Ascending aorta (tissue), 2 donors: ENCODE measurements at regions not wholly inside any gene's neighbourhood (a gene's known extent, or its start where the extent isn't known, plus 50 kb on each side); places are given as distances from the start of the nearest gene placed in this dataset.

ENCODE experiments used
- DNase-seq, 2 donors: peaks; one replicate each; pipeline ENCODE4 v3.0.0-alpha.2; 2019; ENCODE audit warnings: low spot score in 2 of 2
- H3K27ac ChIP-seq, 2 donors: fragments of 200-600 bp; sonication (generic); one replicate each; pipeline ENCODE4 v1.5.1; 2016 to 2017; ENCODE audit warnings: mild to moderate bottlenecking in 1 of 2
- H3K27me3 ChIP-seq: fragments of 200-600 bp; sonication (generic); one replicate; pipeline ENCODE4 v1.5.1; 2017
- H3K36me3 ChIP-seq, 2 donors: fragments of 200-600 bp; sonication (generic); one replicate each; pipeline ENCODE4 v1.5.1; 2016
- H3K4me1 ChIP-seq, 2 donors: fragments of 200-600 bp; sonication (generic); one replicate each; pipeline ENCODE4 v1.5.1; 2016 to 2017; ENCODE audit warnings: mild to moderate bottlenecking in 1 of 2
- H3K4me3 ChIP-seq, 2 donors: fragments of 200-600 bp; sonication (generic); one replicate each; pipeline ENCODE4 v1.5.1; 2016 to 2017; ENCODE audit warnings: mild to moderate bottlenecking in 1 of 2
- H3K9me3 ChIP-seq, 2 donors: fragments of 200-600 bp; sonication (generic); one replicate each; pipeline ENCODE4 v1.5.1; 2016
- CTCF ChIP-seq, 3 experiments: fragments of 200-600 bp in 2 of 3; fragments of 450-650 bp in 1 of 3; sonication (generic) in 2 of 3; IDR thresholded peaks; one replicate each; pipeline ENCODE4 v1.5.1; 2016 to 2019; ENCODE audit warnings: antibody characterized with exemption in 3 of 3, mild to moderate bottlenecking in 1 of 3, moderate library complexity in 1 of 3
- intact Hi-C: fragments of 100-400 bp; cut with DNase I; formaldehyde crosslinking; loops from one replicate; pipeline ENCODE4 v1.15.1; 2023

DNA sequence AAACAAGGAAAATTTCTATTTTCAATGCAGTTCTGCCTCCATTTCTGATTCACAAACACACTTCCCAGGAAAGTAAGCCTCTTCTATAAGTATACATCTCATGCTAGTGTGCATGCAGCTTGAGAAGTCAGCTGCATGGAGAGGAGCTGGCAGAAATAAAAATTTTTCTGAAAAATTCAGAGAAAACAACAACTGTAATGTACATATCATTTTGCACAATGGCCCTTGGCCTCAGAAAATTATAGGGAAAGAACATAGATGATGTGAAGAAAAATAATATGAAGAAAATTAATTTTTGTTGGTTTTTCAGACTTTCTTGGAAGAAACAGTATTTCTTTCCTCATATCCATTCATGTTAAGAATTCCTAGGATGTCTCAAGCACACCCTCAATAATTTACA lies 277.8 kb upstream of the ADRA1B start:
- TF ChIP-seq CTCF (IDR thresholded peaks at IDR 0.05) = no peak
- no peaks in the 10 kb centered on the region for H3K27me3 ChIP-seq
- H3K36me3 ChIP-seq = no peaks in the 10 kb centered on the region
- no peak overlapping the region for H3K4me3 ChIP-seq
- intact Hi-C loops = no loop called here
- H3K4me1 ChIP-seq = no peaks in the 10 kb centered on the region
- peaks cover 0 to 6% of the 10 kb centered on the region in 2 donors for H3K9me3 ChIP-seq
- no peak overlapping the region for H3K27ac ChIP-seq
- no peak for DNase-seq

DNA sequence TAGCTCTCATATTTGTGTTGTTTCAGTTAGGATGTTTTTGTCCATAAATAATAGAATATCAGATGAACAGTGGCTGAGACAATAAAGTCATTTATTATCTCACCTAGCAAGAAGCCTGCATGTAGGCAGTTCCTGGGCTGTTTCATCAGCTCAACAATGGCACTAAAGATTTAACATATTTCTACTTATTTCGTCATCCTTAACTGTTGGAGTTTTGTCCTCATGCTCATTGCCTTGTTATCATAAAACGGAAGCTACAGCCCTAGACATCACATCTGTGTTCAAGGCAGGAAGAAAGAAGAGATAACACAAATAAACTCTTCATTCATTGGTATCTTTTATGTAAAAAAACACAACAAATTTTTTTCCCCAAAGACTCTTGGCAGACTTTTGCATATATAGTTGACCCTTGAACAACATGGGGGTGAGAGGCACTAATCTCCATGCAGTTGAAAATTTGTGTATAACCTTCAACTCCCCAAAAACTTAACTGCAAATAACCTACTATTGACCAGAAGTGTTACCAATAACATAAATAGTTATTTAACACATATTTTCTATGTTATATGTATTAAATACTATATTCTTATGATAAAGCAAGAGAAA lies 277.2 kb upstream of the ADRA1B start:
- Histone ChIP-seq H3K36me3 (no peaks in the 10 kb centered on the region), H3K27ac (no peak overlapping the region), H3K9me3 (peaks cover 0 to 6% of the 10 kb centered on the region in 2 donors), H3K4me3 (no peak overlapping the region), H3K27me3 (no peaks in the 10 kb centered on the region), H3K4me1 (no peaks in the 10 kb centered on the region)
- no peak for TF ChIP-seq CTCF (IDR thresholded peaks at IDR 0.05)
- intact Hi-C loops = no loop called here
- no peak for DNase-seq

GRCh38 chr5:159639590-159639989 lies 276.7 kb upstream of the ADRA1B start:
- Histone ChIP-seq H3K4me1 (no peaks in the 10 kb centered on the region), H3K9me3 (peaks cover 0 to 6% of the 10 kb centered on the region in 2 donors), H3K4me3 (no peak overlapping the region), H3K27ac (no peak overlapping the region), H3K27me3 (no peaks in the 10 kb centered on the region), H3K36me3 (no peaks in the 10 kb centered on the region)
- no peak for TF ChIP-seq CTCF (IDR thresholded peaks at IDR 0.05)
- intact Hi-C loops = no loop called here
- DNase-seq = no peak

GRCh38 chr5:159640446-159640845 lies 275.8 kb upstream of the ADRA1B start:
- no peak overlapping the region for H3K4me3 ChIP-seq
- H3K9me3 ChIP-seq = peaks cover 0 to 6% of the 10 kb centered on the region in 2 donors
- no peak for TF ChIP-seq CTCF (IDR thresholded peaks at IDR 0.05)
- H3K4me1 ChIP-seq = no peaks in the 10 kb centered on the region
- H3K27me3 ChIP-seq = no peaks in the 10 kb centered on the region
- H3K27ac ChIP-seq = no peak overlapping the region
- intact Hi-C loops = no loop called here
- no peaks in the 10 kb centered on the region for H3K36me3 ChIP-seq
- no peak for DNase-seq

DNA sequence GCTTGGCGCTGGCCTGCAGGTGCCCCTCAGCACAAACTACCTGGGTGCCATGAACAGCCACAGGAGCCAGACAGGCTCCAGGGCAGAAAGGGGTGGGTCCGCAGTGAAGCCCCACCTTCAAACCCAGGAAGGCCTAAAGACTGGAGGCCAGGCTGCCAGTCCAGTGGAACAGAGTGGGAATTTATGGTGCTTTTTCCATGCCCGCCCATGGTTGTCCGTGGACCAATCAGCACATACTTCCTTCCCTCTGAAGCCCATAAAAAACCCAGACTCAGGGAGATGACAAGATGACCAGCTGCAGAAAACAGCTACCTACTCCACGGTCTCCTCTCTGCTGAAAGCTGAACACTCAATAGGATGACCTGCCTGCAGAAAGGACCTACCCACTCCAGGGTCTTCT lies 275.4 kb upstream of the ADRA1B start:
- intact Hi-C loops = no loop called here
- Histone ChIP-seq H3K9me3 (peaks cover 0 to 6% of the 10 kb centered on the region in 2 donors), H3K36me3 (no peaks in the 10 kb centered on the region), H3K27me3 (no peaks in the 10 kb centered on the region), H3K4me3 (no peak overlapping the region), H3K27ac (no peak overlapping the region), H3K4me1 (no peaks in the 10 kb centered on the region)
- no peak for TF ChIP-seq CTCF (IDR thresholded peaks at IDR 0.05)
- DNase-seq = no peak
